Stomach (tissue), 4 donors: ENCODE measurements at regions not wholly inside any gene's neighbourhood (a gene's known extent, or its start where the extent isn't known, plus 50 kb on each side); places are given as distances from the start of the nearest gene placed in this dataset.

Source experiments
- POLR2AphosphoS5 ChIP-seq, 3 donors: sonication (generic); formaldehyde crosslinking; IDR thresholded peaks; one replicate each; pipeline ENCODE4 v1.6.1; 2016; ENCODE audit warnings: antibody characterized with exemption in 3 of 3
- TF ChIP-seq, protein P1 (sequence below), 7 experiments: fragments of 450-650 bp in 4 of 7; fragments of 200-600 bp in 3 of 7; sonication (generic) in 3 of 7; IDR thresholded peaks; one replicate each; pipeline ENCODE4 v1.5.1; 2016 to 2019; ENCODE audit warnings: antibody characterized with exemption in 7 of 7, control low read depth in 2 of 7, mild to moderate bottlenecking in 1 of 7

DNA sequence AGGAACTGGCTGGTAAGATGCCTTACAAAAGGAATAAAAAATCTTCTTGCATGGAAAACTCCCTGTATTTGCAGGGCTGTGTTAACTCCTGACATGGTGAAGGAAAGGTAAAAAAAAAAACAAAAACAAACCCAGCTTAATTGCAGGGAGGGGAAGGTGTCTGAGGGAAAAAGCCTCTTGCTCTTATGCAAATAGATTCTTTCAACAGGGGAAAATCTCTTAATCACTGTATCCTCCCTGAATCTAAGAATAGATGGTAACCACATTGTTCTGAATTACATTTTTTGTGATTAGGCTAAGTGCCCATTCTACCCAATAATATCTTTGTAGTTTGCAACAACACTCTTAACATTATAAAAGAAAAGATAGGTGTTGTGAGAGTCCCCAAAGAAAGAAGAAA lies 172.6 kb downstream of the RBM46 start:
- TF ChIP-seq, protein P1, sequence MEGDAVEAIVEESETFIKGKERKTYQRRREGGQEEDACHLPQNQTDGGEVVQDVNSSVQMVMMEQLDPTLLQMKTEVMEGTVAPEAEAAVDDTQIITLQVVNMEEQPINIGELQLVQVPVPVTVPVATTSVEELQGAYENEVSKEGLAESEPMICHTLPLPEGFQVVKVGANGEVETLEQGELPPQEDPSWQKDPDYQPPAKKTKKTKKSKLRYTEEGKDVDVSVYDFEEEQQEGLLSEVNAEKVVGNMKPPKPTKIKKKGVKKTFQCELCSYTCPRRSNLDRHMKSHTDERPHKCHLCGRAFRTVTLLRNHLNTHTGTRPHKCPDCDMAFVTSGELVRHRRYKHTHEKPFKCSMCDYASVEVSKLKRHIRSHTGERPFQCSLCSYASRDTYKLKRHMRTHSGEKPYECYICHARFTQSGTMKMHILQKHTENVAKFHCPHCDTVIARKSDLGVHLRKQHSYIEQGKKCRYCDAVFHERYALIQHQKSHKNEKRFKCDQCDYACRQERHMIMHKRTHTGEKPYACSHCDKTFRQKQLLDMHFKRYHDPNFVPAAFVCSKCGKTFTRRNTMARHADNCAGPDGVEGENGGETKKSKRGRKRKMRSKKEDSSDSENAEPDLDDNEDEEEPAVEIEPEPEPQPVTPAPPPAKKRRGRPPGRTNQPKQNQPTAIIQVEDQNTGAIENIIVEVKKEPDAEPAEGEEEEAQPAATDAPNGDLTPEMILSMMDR (IDR thresholded peaks at IDR 0.05): no peak
- no peak for TF ChIP-seq POLR2AphosphoS5 (IDR thresholded peaks at IDR 0.05)
